B cell (primary cell): ENCODE measurements at regions not wholly inside any gene's neighbourhood (a gene's known extent, or its start where the extent isn't known, plus 50 kb on each side); places are given as distances from the start of the nearest gene placed in this dataset.

Source experiments
- ATAC-seq: fragments of 200-7000 bp; cut with Tn5 transposase; one replicate; pipeline ENCODE4 v1.10.0; 2021; ENCODE audit warnings: low read depth, mild to moderate bottlenecking, moderate number of reproducible peaks, moderate library complexity
- CTCF ChIA-PET: fragments of 350-600 bp; sonication (Branson Sonifier 250); formaldehyde crosslinking; loops from one replicate; lab custom pipeline; 2021; ENCODE audit warnings: antibody characterized with exemption, inconsistent platforms; lab: Charles Lee
- POLR2A ChIA-PET: fragments of 350-600 bp; sonication (Branson Sonifier 250); formaldehyde crosslinking; loops from one replicate; lab custom pipeline; 2021; ENCODE audit warnings: antibody characterized with exemption; lab: Charles Lee
- DNase-seq: peaks from one replicate; pipeline ENCODE4 v3.0.0; 2013
- H2AFZ ChIP-seq: 2 replicates; pipeline ENCODE4 v1.6.1; 2012; ENCODE audit warnings: mild to moderate bottlenecking, low read depth, low read length; ENCODE audit not compliant: insufficient read depth, poor library complexity, severe bottlenecking
- H3K27ac ChIP-seq, 2 donors: 1 replicate in 1 of 2; 2 replicates in 1 of 2; pipeline ENCODE4 v1.5.1; 2012 to 2013; ENCODE audit warnings: low read length in 2 of 2, mild to moderate bottlenecking in 2 of 2, moderate library complexity in 1 of 2
- H3K27me3 ChIP-seq, 4 experiments: fragments of 200-600 bp in 1 of 4; sonication (generic) in 1 of 4; replicated peaks in 1 of 4; 1 replicate in 2 of 4; 2 replicates in 2 of 4; pipeline versions ENCODE4 v1.6.1 to v1.7.0; 2013 to 2016; ENCODE audit warnings: low read length in 3 of 4, mild to moderate bottlenecking in 2 of 4, mixed read lengths in 1 of 4, moderate library complexity in 1 of 4; ENCODE audit not compliant: insufficient read depth in 4 of 4, control insufficient read depth in 3 of 4; ENCODE audit errors: control extremely low read depth in 1 of 4
- H3K36me3 ChIP-seq, 2 experiments: replicated peaks in 1 of 2; 1 replicate in 1 of 2; 2 replicates in 1 of 2; pipeline versions ENCODE4 v1.6.1 to v1.7.1; 2013; ENCODE audit warnings: low read length in 1 of 2; ENCODE audit not compliant: insufficient read depth in 2 of 2, control insufficient read depth in 1 of 2; ENCODE audit errors: control extremely low read depth in 1 of 2, extremely low read depth in 1 of 2
- H3K4me1 ChIP-seq, 2 donors: fragments of 200-600 bp in 1 of 2; sonication (generic) in 1 of 2; 1 replicate in 1 of 2; 2 replicates in 1 of 2; pipeline versions ENCODE4 v1.5.1 to v1.6.1; 2013 to 2017; ENCODE audit warnings: low read length in 2 of 2; ENCODE audit not compliant: control insufficient read depth in 2 of 2, insufficient read depth in 2 of 2
- H3K4me2 ChIP-seq: replicated peaks from 2 replicates; pipeline ENCODE3; 2012; ENCODE audit warnings: mild to moderate bottlenecking, low read depth, low read length; ENCODE audit not compliant: poor library complexity, severe bottlenecking
- H3K4me3 ChIP-seq, 5 experiments: fragments of 200-600 bp in 1 of 5; sonication (generic) in 1 of 5; 1 replicate in 3 of 5; 2 replicates in 2 of 5; pipeline versions ENCODE4 v1.5.1 to v1.7.0; 2011 to 2016; ENCODE audit warnings: low read length in 4 of 5, mild to moderate bottlenecking in 4 of 5, low read depth in 2 of 5, control low read depth in 1 of 5, moderate library complexity in 1 of 5; ENCODE audit not compliant: insufficient read depth in 1 of 5; ENCODE audit errors: control extremely low read depth in 1 of 5, extremely low read depth in 1 of 5
- H3K79me2 ChIP-seq: fragments of 200-600 bp; sonication (generic); one replicate; pipeline ENCODE4 v1.6.0; 2016; ENCODE audit warnings: low read length; ENCODE audit not compliant: control insufficient read depth, insufficient read depth
- H3K9ac ChIP-seq: fragments of 200-600 bp; sonication (generic); 2 replicates; pipeline ENCODE4 v1.6.1; 2017; ENCODE audit warnings: mild to moderate bottlenecking, low read length, moderate library complexity
- H3K9me3 ChIP-seq, 3 donors: one replicate each; pipeline versions ENCODE4 v1.6.1 to v1.7.1; 2013; ENCODE audit warnings: low read length in 2 of 3; ENCODE audit not compliant: control insufficient read depth in 2 of 3, insufficient read depth in 1 of 3; ENCODE audit errors: control extremely low read depth in 1 of 3
- H4K20me1 ChIP-seq: 2 replicates; pipeline ENCODE4 v1.6.0; 2012; ENCODE audit warnings: mild to moderate bottlenecking, low read length; ENCODE audit not compliant: insufficient read depth, control insufficient read depth, poor library complexity, severe bottlenecking
- H3K27ac Mint-ChIP-seq: one replicate; pipeline ENCODE4 v1.8.0; 2021; ENCODE audit warnings: mixed read lengths
- H3K27me3 Mint-ChIP-seq: one replicate; pipeline ENCODE4 v1.8.0; 2021; ENCODE audit warnings: mixed read lengths
- H3K4me1 Mint-ChIP-seq: one replicate; pipeline ENCODE4 v1.8.0; 2021; ENCODE audit warnings: mixed read lengths
- H3K4me3 Mint-ChIP-seq: one replicate; pipeline ENCODE4 v1.8.0; 2021; ENCODE audit warnings: mixed read lengths
- H3K9me3 Mint-ChIP-seq: one replicate; pipeline ENCODE4 v1.8.0; 2022; ENCODE audit warnings: mixed read lengths; ENCODE audit not compliant: insufficient read depth
- CTCF ChIP-seq: fragments of 200-600 bp; IDR thresholded peaks from one replicate; pipeline ENCODE4 v1.8.0; 2022; ENCODE audit warnings: antibody characterized with exemption, mild to moderate bottlenecking
- EZH2 ChIP-seq: IDR thresholded peaks from 2 replicates; pipeline ENCODE4 v1.6.1; 2012; ENCODE audit warnings: borderline replicate concordance, low read depth, mild to moderate bottlenecking, moderate library complexity, low read length; ENCODE audit not compliant: insufficient read depth, poor library complexity, severe bottlenecking
- WGBS: methylation state at CpG from one replicate; pipeline ENCODE4 v1.1.5; 2013; ENCODE audit warnings: missing lambda C conversion rate; ENCODE audit not compliant: insufficient coverage; 5-methylcytosine and 5-hydroxymethylcytosine counted together
- intact Hi-C: fragments of 100-400 bp; cut with micrococcal nuclease; formaldehyde crosslinking; loops from one replicate; pipeline ENCODE4 v1.10.0; 2022

- Histone ChIP-seq H3K4me1 (no peaks in the 10 kb centered on the region), H4K20me1 (no peaks in the 10 kb centered on the region), H3K9ac (no peak overlapping the region), H2AFZ (no peak overlapping the region), H3K4me2 (no peak overlapping the region), H3K4me3 (no peak overlapping the region), H3K36me3 (no peaks in the 10 kb centered on the region), H3K27me3 (no peaks in the 10 kb centered on the region), H3K79me2 (no peaks in the 10 kb centered on the region), H3K9me3 (no peaks in the 10 kb centered on the region), H3K27ac (no peak overlapping the region)
- H3K27ac Mint-ChIP-seq, result no peak overlapping the region
- H3K4me1 Mint-ChIP-seq, result no peaks in the 10 kb centered on the region
- no peak for TF ChIP-seq CTCF
- TF ChIP-seq EZH2, result no peak
- POLR2A ChIA-PET, result no interaction called here
- CTCF ChIA-PET, result no interaction called here
- DNase-seq (no peak), ATAC-seq (no peak)
- H3K4me3 Mint-ChIP-seq, result no peak overlapping the region
- 94% methylated on average over 3 of the region's 3 CpGs for WGBS
- H3K9me3 Mint-ChIP-seq, result peaks cover 5% of the 10 kb centered on the region
- intact Hi-C loops, result no loop called here
- H3K27me3 Mint-ChIP-seq, result peaks cover 16% of the 10 kb centered on the region
Observed at GRCh38 chr9:14391620-14392019, 77.7 kb upstream of the NFIB start.

- no peak overlapping the region for H3K27ac ChIP-seq
- Mint-ChIP-seq H3K27me3 (peaks cover 20% of the 10 kb centered on the region), H3K27ac (no peak overlapping the region), H3K4me3 (no peak overlapping the region), H3K9me3 (peaks cover 5% of the 10 kb centered on the region), H3K4me1 (no peaks in the 10 kb centered on the region)
- no peak for TF ChIP-seq CTCF
- no peak for TF ChIP-seq EZH2
- CTCF ChIA-PET, result no interaction called here
- no peak for DNase-seq
- intact Hi-C loops, result no loop called here
- H2AFZ ChIP-seq, result no peak overlapping the region
- no peaks in the 10 kb centered on the region for H3K4me1 ChIP-seq
- H3K4me2 ChIP-seq, result no peak overlapping the region
- no peaks in the 10 kb centered on the region for H3K27me3 ChIP-seq
- no peaks in the 10 kb centered on the region for H3K79me2 ChIP-seq
- no peaks in the 10 kb centered on the region for H4K20me1 ChIP-seq
- no peak for ATAC-seq
- POLR2A ChIA-PET, result no interaction called here
- no peaks in the 10 kb centered on the region for H3K9me3 ChIP-seq
- no CpG with 5 or more reads among the region's 2 CpGs for WGBS
- no peak overlapping the region for H3K4me3 ChIP-seq
- no peak overlapping the region for H3K9ac ChIP-seq
- H3K36me3 ChIP-seq, result no peaks in the 10 kb centered on the region
Observed at GRCh38 chr9:14389657-14390056, 75.7 kb upstream of the NFIB start.
